DOHH2 (cell line): ENCODE measurements at regions not wholly inside any gene's neighbourhood (a gene's known extent, or its start where the extent isn't known, plus 50 kb on each side); places are given as distances from the start of the nearest gene placed in this dataset.

ENCODE experiments used
- H3F3A ChIP-seq: fragments of 200-600 bp; sonication (generic), shearing (Covaris generic); 2 replicates; pipeline ENCODE4 v1.6.0; 2016; ENCODE audit warnings: antibody characterized with exemption, mild to moderate bottlenecking; ENCODE audit not compliant: control insufficient read depth, insufficient read depth
- H3K27ac ChIP-seq: fragments of 200-600 bp; sonication (generic); 2 replicates; pipeline ENCODE4 v1.5.1; 2014; ENCODE audit warnings: low read depth, mild to moderate bottlenecking, low read length, moderate library complexity
- H3K27me3 ChIP-seq: fragments of 200-600 bp; sonication (generic); 2 replicates; pipeline ENCODE4 v1.6.1; 2014; ENCODE audit warnings: mild to moderate bottlenecking, low read length, mixed read lengths; ENCODE audit not compliant: control insufficient read depth
- H3K36me3 ChIP-seq: fragments of 200-600 bp; sonication (generic); 2 replicates; pipeline ENCODE4 v1.6.1; 2014; ENCODE audit warnings: mild to moderate bottlenecking, low read length, moderate library complexity, mixed read lengths; ENCODE audit not compliant: control insufficient read depth
- H3K4me1 ChIP-seq: fragments of 200-600 bp; sonication (generic); 2 replicates; pipeline ENCODE4 v1.6.1; 2014; ENCODE audit warnings: mild to moderate bottlenecking, low read length, mixed read lengths; ENCODE audit not compliant: control insufficient read depth
- H3K4me2 ChIP-seq: fragments of 200-600 bp; sonication (generic); 2 replicates; pipeline ENCODE4 v1.6.0; 2014; ENCODE audit warnings: mild to moderate bottlenecking, low read length, moderate library complexity
- H3K4me3 ChIP-seq: fragments of 200-600 bp; sonication (generic); 2 replicates; pipeline ENCODE4 v1.5.1; 2014; ENCODE audit warnings: mild to moderate bottlenecking, low read length, mixed read lengths
- H3K79me2 ChIP-seq: fragments of 200-600 bp; sonication (generic); 2 replicates; pipeline ENCODE4 v1.6.1; 2014; ENCODE audit warnings: mild to moderate bottlenecking, low read length, mixed read lengths; ENCODE audit not compliant: control insufficient read depth
- H3K9me2 ChIP-seq: fragments of 200-600 bp; sonication (generic); replicated peaks from 2 replicates; pipeline ENCODE4 v1.6.1; 2014; ENCODE audit warnings: mild to moderate bottlenecking, low read length, mixed read lengths; ENCODE audit not compliant: control insufficient read depth
- H3K9me3 ChIP-seq: fragments of 200-600 bp; sonication (generic); 2 replicates; pipeline ENCODE4 v1.6.1; 2014; ENCODE audit warnings: antibody characterized with exemption, low read length, mixed read lengths; ENCODE audit not compliant: control insufficient read depth, insufficient read depth
- H4K20me1 ChIP-seq: fragments of 200-600 bp; sonication (generic); 2 replicates; pipeline ENCODE4 v1.6.0; 2014; ENCODE audit warnings: low read depth, mild to moderate bottlenecking, antibody characterized with exemption, low read length, moderate library complexity; ENCODE audit not compliant: control insufficient read depth, insufficient read depth
- CTCF ChIP-seq: fragments of 200-600 bp; sonication (generic); IDR thresholded peaks from one replicate; pipeline ENCODE4 v1.5.1; 2014; ENCODE audit warnings: antibody characterized with exemption, mild to moderate bottlenecking, low read depth, low read length; ENCODE audit not compliant: poor library complexity, severe bottlenecking
- EZH2phosphoT487 ChIP-seq: fragments of 200-600 bp; sonication (generic); IDR thresholded peaks from 2 replicates; pipeline ENCODE4 v1.6.1; 2017; ENCODE audit warnings: borderline replicate concordance, mild to moderate bottlenecking, antibody characterized with exemption, low read length, moderate library complexity, mixed read lengths

GRCh38 chr2:57855212-57855611 lies 191.4 kb upstream of the VRK2 start:
- Histone ChIP-seq H3K4me2 (no peak overlapping the region), H3K79me2 (no peaks in the 10 kb centered on the region), H3K36me3 (no peaks in the 10 kb centered on the region), H3F3A (no peaks in the 10 kb centered on the region), H3K27me3 (no peaks in the 10 kb centered on the region), H3K9me2 (no peaks in the 10 kb centered on the region), H3K4me3 (no peak overlapping the region), H3K9me3 (no peaks in the 10 kb centered on the region), H3K4me1 (no peaks in the 10 kb centered on the region), H3K27ac (no peak overlapping the region), H4K20me1 (no peaks in the 10 kb centered on the region)
- TF ChIP-seq CTCF = no peak
- no peak for TF ChIP-seq EZH2phosphoT487

GRCh38 chr2:57859755-57860154 lies 186.9 kb upstream of the VRK2 start:
- no peaks in the 10 kb centered on the region for H3K4me1 ChIP-seq
- no peaks in the 10 kb centered on the region for H3K36me3 ChIP-seq
- no peaks in the 10 kb centered on the region for H4K20me1 ChIP-seq
- no peaks in the 10 kb centered on the region; the same call in 1 of the 2 replicates for H3K27me3 ChIP-seq
- no peaks in the 10 kb centered on the region for H3F3A ChIP-seq
- H3K9me2 ChIP-seq = no peaks in the 10 kb centered on the region
- H3K79me2 ChIP-seq = no peaks in the 10 kb centered on the region
- no peak for TF ChIP-seq CTCF
- TF ChIP-seq EZH2phosphoT487 = no peak
- H3K4me3 ChIP-seq = no peak overlapping the region
- H3K4me2 ChIP-seq = no peak overlapping the region
- no peaks in the 10 kb centered on the region for H3K9me3 ChIP-seq
- H3K27ac ChIP-seq = no peak overlapping the region

- Histone ChIP-seq H3K4me1 (no peaks in the 10 kb centered on the region), H3K36me3 (no peaks in the 10 kb centered on the region), H3K79me2 (no peaks in the 10 kb centered on the region), H3K9me2 (no peaks in the 10 kb centered on the region), H3K27ac (no peak overlapping the region), H4K20me1 (no peaks in the 10 kb centered on the region), H3K4me2 (no peak overlapping the region), H3F3A (no peaks in the 10 kb centered on the region), H3K9me3 (no peaks in the 10 kb centered on the region), H3K27me3 (no peaks in the 10 kb centered on the region; the same call in 1 of the 2 replicates), H3K4me3 (no peak overlapping the region)
- TF ChIP-seq CTCF (no peak), EZH2phosphoT487 (no peak)
Observed at GRCh38 chr2:57862153-57862552, 184.5 kb upstream of the VRK2 start.

- no peaks in the 10 kb centered on the region for H3K9me2 ChIP-seq
- H3K36me3 ChIP-seq = no peaks in the 10 kb centered on the region
- no peak overlapping the region for H3K4me3 ChIP-seq
- no peaks in the 10 kb centered on the region for H3K4me1 ChIP-seq
- no peaks in the 10 kb centered on the region; the same call in 1 of the 2 replicates for H3K27me3 ChIP-seq
- H3F3A ChIP-seq = no peaks in the 10 kb centered on the region
- no peak overlapping the region for H3K4me2 ChIP-seq
- H3K27ac ChIP-seq = no peak overlapping the region
- TF ChIP-seq EZH2phosphoT487 (no peak), CTCF (no peak)
- no peaks in the 10 kb centered on the region for H4K20me1 ChIP-seq
- H3K79me2 ChIP-seq = no peaks in the 10 kb centered on the region
- H3K9me3 ChIP-seq = no peaks in the 10 kb centered on the region
Observed at GRCh38 chr2:57862727-57863126, 183.9 kb upstream of the VRK2 start.
